GM18511 (cell line): ENCODE measurements at regions not wholly inside any gene's neighbourhood (a gene's known extent, or its start where the extent isn't known, plus 50 kb on each side); places are given as distances from the start of the nearest gene placed in this dataset.
"Not testable (repeated sequence)": the region's sequence is repeated elsewhere in the genome, so short reads cannot be mapped to it uniquely, and the experiment has no call there.

Experiments
- ATAC-seq: cut with Tn5 transposase; IDR thresholded peaks from one replicate; pipeline ENCODE4 v1.9.1; 2021; ENCODE audit warnings: mild to moderate bottlenecking, moderate library complexity; ENCODE audit not compliant: unreplicated experiment

GRCh38 chr6:11961923-11962322 lies 50.2 kb upstream of the HIVEP1 start:
- ATAC-seq = no peak

GRCh38 chr6:11960909-11961779 lies 51.0 kb upstream of the HIVEP1 start:
- ATAC-seq = no peak

GRCh38 chr6:11956781-11957180 lies 55.3 kb upstream of the HIVEP1 start:
- ATAC-seq = no peak

- no peak for ATAC-seq
These were observed 58.5 kb upstream of the HIVEP1 start for GRCh38 chr6:11953641-11954040.

GRCh38 chr6:11952316-11952715 lies 59.8 kb upstream of the HIVEP1 start:
- ATAC-seq = no peak

GRCh38 chr6:11951868-11952267 lies 60.2 kb upstream of the HIVEP1 start:
- ATAC-seq = no peak

- no peak for ATAC-seq
These were observed 62.0 kb upstream of the HIVEP1 start for GRCh38 chr6:11950109-11950508.

- ATAC-seq = no peak
These were observed 64.5 kb upstream of the HIVEP1 start for GRCh38 chr6:11947575-11947974.

GRCh38 chr6:11947063-11947462 lies 65.0 kb upstream of the HIVEP1 start:
- no peak for ATAC-seq

GRCh38 chr6:11944111-11944510 lies 68.0 kb upstream of the HIVEP1 start:
- ATAC-seq = no peak

- no peak for ATAC-seq
These were observed 69.1 kb upstream of the HIVEP1 start for GRCh38 chr6:11943060-11943459.

GRCh38 chr6:11942185-11942864 lies 69.8 kb upstream of the HIVEP1 start:
- no peak for ATAC-seq

GRCh38 chr6:11940532-11941166 lies 71.5 kb upstream of the HIVEP1 start:
- ATAC-seq = not testable (repeated sequence)

- no peak for ATAC-seq
These were observed 73.7 kb upstream of the HIVEP1 start for GRCh38 chr6:11938285-11938890.

- no peak for ATAC-seq
These were observed 77.5 kb upstream of the HIVEP1 start for GRCh38 chr6:11934638-11935037.

- not testable (repeated sequence) for ATAC-seq
These were observed 79.2 kb upstream of the HIVEP1 start for GRCh38 chr6:11932892-11933291.

GRCh38 chr6:11931296-11932035 lies 80.6 kb upstream of the HIVEP1 start:
- no peak for ATAC-seq

GRCh38 chr6:11930834-11931233 lies 81.3 kb upstream of the HIVEP1 start:
- ATAC-seq = not testable (repeated sequence)

- ATAC-seq = no peak
These were observed 81.9 kb upstream of the HIVEP1 start for GRCh38 chr6:11930240-11930639.

- ATAC-seq = no peak
These were observed 82.8 kb upstream of the HIVEP1 start for GRCh38 chr6:11929241-11929835.
